Tibial nerve (tissue), 4 donors: ENCODE measurements at regions not wholly inside any gene's neighbourhood (a gene's known extent, or its start where the extent isn't known, plus 50 kb on each side); places are given as distances from the start of the nearest gene placed in this dataset.

ENCODE experiments used
- DNase-seq, 2 donors: peaks; one replicate each; pipeline ENCODE4 v3.0.0-alpha.2; 2019; ENCODE audit warnings: low spot score in 2 of 2
- H3K27ac ChIP-seq, 4 donors: fragments of 200-600 bp; sonication (generic) in 3 of 4; one replicate each; pipeline ENCODE4 v1.5.1; 2017 to 2019; ENCODE audit warnings: mild to moderate bottlenecking in 1 of 4
- H3K27me3 ChIP-seq, 2 donors: fragments of 200-600 bp; sonication (generic) in 1 of 2; one replicate each; pipeline versions ENCODE4 v1.5.1 to v1.6.0; 2017 to 2019
- H3K36me3 ChIP-seq, 3 donors: fragments of 200-600 bp; sonication (generic); one replicate each; pipeline ENCODE4 v1.5.1; 2018 to 2019
- H3K4me1 ChIP-seq, 4 donors: fragments of 200-600 bp; sonication (generic) in 3 of 4; one replicate each; pipeline ENCODE4 v1.5.1; 2017 to 2019
- H3K4me3 ChIP-seq, 4 donors: fragments of 200-600 bp; sonication (generic) in 3 of 4; one replicate each; pipeline ENCODE4 v1.5.1; 2017 to 2019; ENCODE audit warnings: mild to moderate bottlenecking in 1 of 4, moderate library complexity in 1 of 4
- H3K9me3 ChIP-seq, 4 donors: fragments of 200-600 bp; sonication (generic) in 3 of 4; one replicate each; pipeline ENCODE4 v1.5.1; 2017 to 2019
- CTCF ChIP-seq, 5 experiments: fragments of 200-600 bp in 3 of 5; fragments of 450-650 bp in 2 of 5; sonication (generic) in 3 of 5; IDR thresholded peaks; one replicate each; pipeline ENCODE4 v1.5.1; 2016 to 2019; ENCODE audit warnings: antibody characterized with exemption in 5 of 5, mild to moderate bottlenecking in 3 of 5, moderate library complexity in 2 of 5
- EP300 ChIP-seq, 2 donors: sonication (generic); formaldehyde crosslinking; IDR thresholded peaks; one replicate each; pipeline ENCODE4 v1.6.1; 2017; ENCODE audit warnings: antibody characterized with exemption in 2 of 2, mild to moderate bottlenecking in 1 of 2
- POLR2A ChIP-seq, 2 donors: fragments of 450-650 bp; IDR thresholded peaks; one replicate each; pipeline ENCODE4 v1.6.1; 2017; ENCODE audit warnings: antibody characterized with exemption in 2 of 2, mild to moderate bottlenecking in 2 of 2, moderate library complexity in 2 of 2
- WGBS, 2 donors: methylation state at CpG; one replicate each; pipeline ENCODE4 v1.1.5; 2018; 5-methylcytosine and 5-hydroxymethylcytosine counted together

GRCh38 chr1:172979828-172980227 lies 70.9 kb downstream of the TNFSF18 start:
- Histone ChIP-seq H3K36me3 (no peaks in the 10 kb centered on the region), H3K27ac (no peak overlapping the region), H3K27me3 (no peaks in the 10 kb centered on the region), H3K4me3 (no peak overlapping the region), H3K4me1 (no peaks in the 10 kb centered on the region), H3K9me3 (no peaks in the 10 kb centered on the region)
- 57 to 61% methylated on average over 3 of the region's 3 CpGs for WGBS, 2 donors
- TF ChIP-seq POLR2A (IDR thresholded peaks at IDR 0.05) (no peak), EP300 (IDR thresholded peaks at IDR 0.05) (no peak), CTCF (IDR thresholded peaks at IDR 0.05) (no peak)
- DNase-seq, result no peak

- no peaks in the 10 kb centered on the region for H3K27me3 ChIP-seq
- H3K36me3 ChIP-seq, result no peaks in the 10 kb centered on the region
- DNase-seq, result no peak
- no peak overlapping the region for H3K4me3 ChIP-seq
- no peaks in the 10 kb centered on the region for H3K9me3 ChIP-seq
- no peak for TF ChIP-seq CTCF (IDR thresholded peaks at IDR 0.05)
- TF ChIP-seq POLR2A (IDR thresholded peaks at IDR 0.05), result no peak
- H3K27ac ChIP-seq, result no peak overlapping the region
- no peaks in the 10 kb centered on the region for H3K4me1 ChIP-seq
- 52 to 80% methylated on average over 2 of the region's 2 CpGs for WGBS, 2 donors
These were observed 70.3 kb downstream of the TNFSF18 start for GRCh38 chr1:172980456-172980855.

- Histone ChIP-seq H3K27ac (no peak overlapping the region), H3K4me1 (no peaks in the 10 kb centered on the region), H3K27me3 (no peaks in the 10 kb centered on the region), H3K4me3 (no peak overlapping the region), H3K9me3 (no peaks in the 10 kb centered on the region), H3K36me3 (no peaks in the 10 kb centered on the region)
- TF ChIP-seq CTCF (IDR thresholded peaks at IDR 0.05) (no peak), EP300 (IDR thresholded peaks at IDR 0.05) (no peak)
- no peak for DNase-seq
- WGBS, 2 donors, result 90 to 96% methylated on average over 2 of the region's 2 CpGs
These were observed 69.8 kb downstream of the TNFSF18 start for GRCh38 chr1:172980971-172981370.
